GM12891 (cell line): ENCODE measurements at regions not wholly inside any gene's neighbourhood (a gene's known extent, or its start where the extent isn't known, plus 50 kb on each side); places are given as distances from the start of the nearest gene placed in this dataset.

Experiments used
- POLR2A ChIP-seq: IDR thresholded peaks from 2 replicates; pipeline ENCODE4 v1.6.1; 2011; ENCODE audit warnings: low read depth, low read length, control low read depth
- POLR2AphosphoS5 ChIP-seq: IDR thresholded peaks from 2 replicates; pipeline ENCODE4 v1.6.1; 2011; ENCODE audit warnings: low read depth, low read length, control low read depth

GRCh38 chr6:115680621-115681020 lies 380.1 kb downstream of the FRK start:
- no peak for TF ChIP-seq POLR2A
- no peak for TF ChIP-seq POLR2AphosphoS5
